K562 (cell line): ENCODE measurements at regions not wholly inside any gene's neighbourhood (a gene's known extent, or its start where the extent isn't known, plus 50 kb on each side); places are given as distances from the start of the nearest gene placed in this dataset.
"Not testable (repeated sequence)": the region's sequence is repeated elsewhere in the genome, so short reads cannot be mapped to it uniquely, and the experiment has no call there.

Experiments
- ATAC-seq: fragments of 200-7000 bp; cut with Tn5 transposase; 3 replicates; pipeline ENCODE4 v1.9.1; 2020; ENCODE audit warnings: moderate library complexity
- BruUV-seq: library from RNA; stranded (reverse); fragments of 400-500 nt; replicated peaks from 2 replicates; lab custom pipeline; 2021; lab: Mats Ljungman, UMichigan
- CTCF ChIA-PET: fragments of 300-600 bp; formaldehyde crosslinking; extraction: SDS; loops from one replicate; lab custom pipeline; 2021; ENCODE audit warnings: low intra/inter-chr PET ratio; lab: Yijun Ruan, JAX
- POLR2A ChIA-PET: fragments of 300-600, 350-650 bp; sonication (Branson Sonifier 250); formaldehyde crosslinking; extraction: SDS; loops from one replicate; lab custom pipeline; 2021; ENCODE audit warnings: antibody characterized with exemption, inconsistent platforms; lab: Yijun Ruan, JAX
- DNase-seq, 4 experiments: peaks; one replicate each; pipeline versions ENCODE4 v3.0.0 to v3.0.0-alpha.2; 2011 to 2018; ENCODE audit warnings: low spot score in 3 of 4, mixed read lengths in 3 of 4; ENCODE audit errors: extremely low read depth in 1 of 4
- FAIRE-seq: peaks from 2 replicates; lab custom pipeline; 2011; peaks lifted over from hg19 to GRCh38; lab: Jason Lieb, UNC
- H2AFZ ChIP-seq: 2 replicates; pipeline ENCODE4 v1.6.0; 2011; ENCODE audit warnings: low read depth, low read length, control low read depth, inconsistent platforms
- H3K27ac ChIP-seq: fragments of 200-600 bp; 3 replicates; pipeline ENCODE4 v1.8.0; 2011; ENCODE audit warnings: low read depth, mild to moderate bottlenecking, control low read depth, inconsistent platforms, low read length, moderate library complexity, mixed read lengths; ENCODE audit errors: extremely low read depth
- H3K27me3 ChIP-seq, 2 experiments: fragments of 300-600 bp in 1 of 2; 2 replicates in 1 of 2; 3 replicates in 1 of 2; pipeline versions ENCODE4 v1.6.0 to v1.8.0; 2011; ENCODE audit warnings: inconsistent platforms in 2 of 2, low read length in 2 of 2, mild to moderate bottlenecking in 1 of 2, mixed read lengths in 1 of 2, moderate library complexity in 1 of 2; ENCODE audit not compliant: control insufficient read depth in 2 of 2, insufficient read depth in 2 of 2
- H3K36me3 ChIP-seq: fragments of 300-600 bp; 3 replicates; pipeline ENCODE4 v1.8.0; 2011; ENCODE audit warnings: mild to moderate bottlenecking, low read length, inconsistent platforms; ENCODE audit not compliant: control insufficient read depth, insufficient read depth
- H3K4me1 ChIP-seq, 2 experiments: fragments of 200-600 bp in 1 of 2; replicated peaks in 1 of 2; 2 replicates in 1 of 2; 3 replicates in 1 of 2; pipeline versions ENCODE4 v1.5.1 to v1.8.0; 2011; ENCODE audit warnings: inconsistent platforms in 2 of 2, low read length in 2 of 2, mild to moderate bottlenecking in 1 of 2, mixed read lengths in 1 of 2, moderate library complexity in 1 of 2; ENCODE audit not compliant: control insufficient read depth in 2 of 2, insufficient read depth in 2 of 2
- H3K4me2 ChIP-seq: 2 replicates; pipeline ENCODE4 v1.6.1; 2011; ENCODE audit warnings: low read length, control low read depth, inconsistent platforms, mixed read lengths; ENCODE audit not compliant: insufficient read depth
- H3K4me3 ChIP-seq: fragments of 200-600 bp; sonication (generic), shearing (Covaris generic); 2 replicates; pipeline ENCODE4 v1.5.1; 2016; ENCODE audit warnings: control low read depth, inconsistent platforms
- H3K79me2 ChIP-seq: fragments of 200-600 bp; 3 replicates; pipeline ENCODE4 v1.8.0; 2011; ENCODE audit warnings: low read length, inconsistent platforms; ENCODE audit not compliant: control insufficient read depth, insufficient read depth
- H3K9ac ChIP-seq, 2 experiments: 2 replicates each; pipeline versions ENCODE4 v1.6.0 to v1.6.1; 2011; ENCODE audit warnings: low read depth in 2 of 2, low read length in 2 of 2, control low read depth in 1 of 2, inconsistent platforms in 1 of 2, mild to moderate bottlenecking in 1 of 2, mixed read lengths in 1 of 2; ENCODE audit not compliant: insufficient read depth in 1 of 2
- H3K9me1 ChIP-seq: one replicate; pipeline ENCODE4 v1.6.0; 2011; ENCODE audit warnings: inconsistent platforms, mild to moderate bottlenecking, low read length, moderate library complexity; ENCODE audit not compliant: control insufficient read depth, insufficient read depth
- H3K9me3 ChIP-seq: replicated peaks from 2 replicates; pipeline ENCODE4 v1.5.1; 2011; ENCODE audit warnings: low read depth, low read length, inconsistent platforms; ENCODE audit not compliant: control insufficient read depth, insufficient read depth
- H4K20me1 ChIP-seq: replicated peaks from 2 replicates; pipeline ENCODE4 v1.6.1; 2011; ENCODE audit warnings: low read length, inconsistent platforms, mixed read lengths; ENCODE audit not compliant: control insufficient read depth, insufficient read depth
- PHF8 ChIP-seq: fragments of 200-600 bp; sonication (generic); IDR thresholded peaks from 2 replicates; pipeline ENCODE4 v1.6.1; 2012; ENCODE audit warnings: mixed run types, mild to moderate bottlenecking, inconsistent platforms, low read length, moderate library complexity, borderline replicate concordance
- WGBS: fragments of 100-300 bp; shearing (Covaris generic); methylation state at CpG from one replicate; pipeline ENCODE4 v1.1.6; 2016; ENCODE audit warnings: low coverage, mixed read lengths; ENCODE audit not compliant: insufficient coverage; ENCODE audit errors: missing lambda C conversion rate; 5-methylcytosine and 5-hydroxymethylcytosine counted together
- in situ Hi-C: fragments of 300-500 bp; cut with MboI; formaldehyde crosslinking; loops from 4 replicates; pipeline ENCODE4 v1.15.0; 2018; ENCODE audit warnings: inconsistent platforms, mixed read lengths
- intact Hi-C: fragments of 100-400 bp; cut with micrococcal nuclease; formaldehyde crosslinking; loops from 2 replicates; pipeline ENCODE4 v1.14.2; 2022

DNA sequence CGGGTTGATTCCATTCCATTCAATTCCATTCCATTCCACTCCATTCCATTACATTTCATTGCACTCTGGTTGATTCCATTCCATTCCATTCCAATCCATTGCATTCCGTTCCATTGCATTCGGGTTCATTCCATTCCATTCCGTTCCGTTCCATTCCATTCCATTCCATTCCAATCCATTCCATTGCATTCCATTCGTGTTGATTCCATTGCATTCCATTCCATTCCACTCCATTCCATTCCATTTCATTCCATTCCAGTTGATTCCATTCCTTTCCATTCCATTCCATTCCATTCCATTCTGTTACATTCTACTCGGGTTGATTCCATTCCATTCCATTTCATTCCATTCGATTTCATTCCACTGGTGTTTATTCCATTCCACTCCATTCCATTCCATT is 133.3 kb downstream of the CWH43 start:
- H3K27ac ChIP-seq, in situ Hi-C loops, H3K36me3 ChIP-seq, H3K79me2 ChIP-seq, POLR2A ChIA-PET, H3K9me1 ChIP-seq, H3K4me1 ChIP-seq, H3K9me3 ChIP-seq, DNase-seq, H3K4me2 ChIP-seq, FAIRE-seq, H2AFZ ChIP-seq, ATAC-seq, H3K4me3 ChIP-seq, H3K9ac ChIP-seq, intact Hi-C loops, H4K20me1 ChIP-seq, BruUV-seq, H3K27me3 ChIP-seq, CTCF ChIA-PET: not testable (repeated sequence)
- TF ChIP-seq PHF8 = 0 out of 2 replicates have a peak, but pooled peaks have one; percentile 16
- WGBS = 2% methylated on average over 8 of the region's 8 CpGs

- FAIRE-seq, H3K36me3 ChIP-seq, CTCF ChIA-PET, BruUV-seq, ATAC-seq, H2AFZ ChIP-seq, H3K9me1 ChIP-seq, H3K4me1 ChIP-seq, H3K9ac ChIP-seq, POLR2A ChIA-PET, in situ Hi-C loops, H4K20me1 ChIP-seq, H3K4me3 ChIP-seq, H3K79me2 ChIP-seq, DNase-seq, H3K4me2 ChIP-seq, H3K27ac ChIP-seq, H3K27me3 ChIP-seq, intact Hi-C loops, H3K9me3 ChIP-seq: not testable (repeated sequence)
- WGBS = under 1% methylated on average over 15 of the region's 15 CpGs
Measured at GRCh38 chr4:49120042-49120779, 134.1 kb downstream of the CWH43 start.
